DMS53 (cell line): ENCODE measurements at regions not wholly inside any gene's neighbourhood (a gene's known extent, or its start where the extent isn't known, plus 50 kb on each side); places are given as distances from the start of the nearest gene placed in this dataset.

Experiments used
- DNase-seq: peaks from one replicate; lab custom pipeline; 2025; lab: John Stamatoyannopoulos, UW

GRCh38 chr2:45178854-45179253 lies 169.6 kb upstream of the SIX2 start:
- peak; percentile 38 for DNase-seq

GRCh38 chr2:45178359-45178758 lies 169.1 kb upstream of the SIX2 start:
- no peak for DNase-seq

GRCh38 chr2:45177870-45178269 lies 168.6 kb upstream of the SIX2 start:
- DNase-seq, result no peak

GRCh38 chr2:45176390-45176789 lies 167.1 kb upstream of the SIX2 start:
- DNase-seq, result no peak

- DNase-seq, result peak; percentile 18
Observed at GRCh38 chr2:45173513-45173912, 164.3 kb upstream of the SIX2 start.

GRCh38 chr2:45172760-45173392 lies 163.6 kb upstream of the SIX2 start:
- no peak for DNase-seq

- no peak for DNase-seq
Observed at GRCh38 chr2:45172142-45172541, 162.9 kb upstream of the SIX2 start.

GRCh38 chr2:45171136-45171501 lies 161.9 kb upstream of the SIX2 start:
- peak; percentile 60 for DNase-seq

GRCh38 chr2:45170191-45171135 lies 161.2 kb upstream of the SIX2 start:
- peak; percentile 84 for DNase-seq

- DNase-seq, result peak; percentile 84
Observed at GRCh38 chr2:45169339-45170190, 160.3 kb upstream of the SIX2 start.

GRCh38 chr2:45168711-45169338 lies 159.6 kb upstream of the SIX2 start:
- peak; percentile 84 for DNase-seq

- peak; percentile 53 for DNase-seq
Observed at GRCh38 chr2:45167920-45168629, 158.8 kb upstream of the SIX2 start.

- peak; percentile 57 for DNase-seq
Observed at GRCh38 chr2:45166229-45166890, 157.1 kb upstream of the SIX2 start.

GRCh38 chr2:45162711-45163110 lies 153.5 kb upstream of the SIX2 start:
- DNase-seq, result no peak

GRCh38 chr2:45156605-45157004 lies 147.4 kb upstream of the SIX2 start:
- no peak for DNase-seq

GRCh38 chr2:45154606-45155155 lies 145.4 kb upstream of the SIX2 start:
- DNase-seq, result no peak

- DNase-seq, result no peak
Observed at GRCh38 chr2:45154144-45154543, 144.9 kb upstream of the SIX2 start.

- DNase-seq, result no peak
Observed at GRCh38 chr2:45153121-45153520, 143.9 kb upstream of the SIX2 start.

GRCh38 chr2:45152691-45153090 lies 143.4 kb upstream of the SIX2 start:
- no peak for DNase-seq
